ENCODE measurements at regions not wholly inside any gene's neighbourhood (a gene's known extent, or its start where the extent isn't known, plus 50 kb on each side); places are given as distances from the start of the nearest gene placed in this dataset.
"Not testable (repeated sequence)": the region's sequence is repeated elsewhere in the genome, so short reads cannot be mapped to it uniquely, and the experiment has no call there.

- Histone ChIP-seq H3K9ac (ENCODE audit: low read depth, low read length) (no peak overlapping the region), H3K36me3 (ENCODE audit: insufficient read depth, low read length) (no peaks in the 10 kb centered on the region), H3K4me1 (ENCODE audit: insufficient read depth, low read length) (peaks cover 11% of the 10 kb centered on the region), H3K27me3 (ENCODE audit: insufficient read depth, low read length) (no peaks in the 10 kb centered on the region), H3K27ac (ENCODE audit: low read depth, low read length) (no peak overlapping the region), H3K9me3 (ENCODE audit: insufficient read depth, low read depth, low read length) (no peaks in the 10 kb centered on the region), H3K4me3 (ENCODE audit: low read length) (no peak overlapping the region)
- 3% methylated on average over 1 of the region's 1 CpG for WGBS
Observed at GRCh38 chr7:35975851-35976454, 175.1 kb downstream of the SEPTIN7 start.

DNA sequence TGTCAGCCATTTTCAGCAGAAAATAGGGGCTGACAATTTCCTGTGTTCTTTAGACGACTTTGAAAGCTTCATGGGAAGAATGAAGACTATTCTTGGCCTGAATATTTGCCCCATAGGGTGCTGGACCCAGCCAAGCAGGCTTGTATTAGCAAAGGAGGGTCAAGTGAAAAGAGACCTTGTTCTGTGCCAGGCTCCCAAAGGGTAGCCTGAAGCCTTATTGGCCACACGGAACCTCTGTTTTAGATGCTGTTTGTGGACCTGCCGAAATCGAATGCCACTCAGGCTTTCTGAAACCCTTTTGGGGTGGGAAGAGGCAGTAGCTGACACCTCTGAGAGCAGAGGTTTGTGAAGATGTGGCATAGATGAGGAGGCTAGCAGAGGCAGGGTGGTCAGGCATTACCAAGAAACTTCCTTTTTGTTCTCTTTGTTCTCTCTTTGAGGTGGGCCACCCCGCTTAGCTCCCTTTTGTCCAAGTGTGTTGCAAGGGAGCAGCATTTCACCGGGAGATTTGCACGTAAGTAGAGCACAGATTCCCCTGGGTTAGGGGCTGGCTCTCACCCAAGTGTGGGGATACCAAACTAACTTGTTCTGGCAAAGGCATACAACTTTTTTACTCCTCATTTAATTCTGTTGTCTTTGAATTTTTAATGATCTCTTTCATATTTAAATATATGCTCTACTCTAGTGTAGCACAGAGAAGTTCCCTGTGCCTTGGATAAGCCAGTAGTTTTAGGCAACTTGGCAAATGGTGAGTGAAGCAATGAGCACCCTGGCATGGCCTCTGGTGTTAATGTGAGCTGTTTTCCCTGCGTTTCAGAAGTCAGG lies 174.0 kb upstream of the EEPD1 start:
- H3K4me3 ChIP-seq (ENCODE audit: low read length); H3K27ac ChIP-seq (ENCODE audit: low read depth, low read length); H3K36me3 ChIP-seq (ENCODE audit: insufficient read depth, low read length); H3K9ac ChIP-seq (ENCODE audit: low read depth, low read length); H3K27me3 ChIP-seq (ENCODE audit: insufficient read depth, low read length); H3K9me3 ChIP-seq (ENCODE audit: insufficient read depth, low read depth, low read length): not testable (repeated sequence)
- peaks cover 11% of the 10 kb centered on the region for H3K4me1 ChIP-seq (ENCODE audit: insufficient read depth, low read length)
- WGBS: 63% methylated on average over 8 of the region's 8 CpGs

GRCh38 chr7:35982600-35982999 lies 170.5 kb upstream of the EEPD1 start:
- Histone ChIP-seq H3K9me3 (ENCODE audit: insufficient read depth, low read depth, low read length) (no peaks in the 10 kb centered on the region), H3K4me1 (ENCODE audit: insufficient read depth, low read length) (peaks cover 11% of the 10 kb centered on the region), H3K27me3 (ENCODE audit: insufficient read depth, low read length) (no peaks in the 10 kb centered on the region), H3K9ac (ENCODE audit: low read depth, low read length) (no peak overlapping the region), H3K4me3 (ENCODE audit: low read length) (no peak overlapping the region), H3K27ac (ENCODE audit: low read depth, low read length) (no peak overlapping the region), H3K36me3 (ENCODE audit: insufficient read depth, low read length) (no peaks in the 10 kb centered on the region)
- WGBS: 94% methylated on average over 27 of the region's 27 CpGs

DNA sequence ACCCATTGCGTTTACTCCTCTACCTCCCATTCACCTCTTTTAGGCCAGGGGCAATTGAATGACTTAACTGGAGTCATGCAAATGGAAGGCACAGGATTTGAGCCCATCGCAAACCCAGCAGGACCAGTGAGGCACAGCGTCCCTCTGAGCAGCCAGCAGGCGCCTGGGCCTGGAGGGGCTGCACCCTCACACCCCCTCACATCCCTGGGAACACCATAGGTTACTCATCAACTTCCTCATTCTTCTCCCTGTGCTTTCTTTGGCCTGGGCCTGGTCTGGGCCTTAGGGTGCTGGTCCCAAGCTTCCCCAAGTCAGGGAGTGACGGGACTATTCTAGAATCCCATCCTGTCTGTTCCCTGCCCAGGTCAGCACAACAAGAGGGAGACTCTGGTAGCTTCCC lies 169.4 kb upstream of the EEPD1 start:
- no peaks in the 10 kb centered on the region for H3K9me3 ChIP-seq (ENCODE audit: insufficient read depth, low read depth, low read length)
- WGBS: 84% methylated on average over 5 of the region's 5 CpGs
- H3K27ac ChIP-seq (ENCODE audit: low read depth, low read length): no peak overlapping the region
- no peaks in the 10 kb centered on the region for H3K27me3 ChIP-seq (ENCODE audit: insufficient read depth, low read length)
- no peak overlapping the region for H3K4me3 ChIP-seq (ENCODE audit: low read length)
- H3K9ac ChIP-seq (ENCODE audit: low read depth, low read length): no peak overlapping the region
- H3K4me1 ChIP-seq (ENCODE audit: insufficient read depth, low read length): peaks cover 11% of the 10 kb centered on the region
- H3K36me3 ChIP-seq (ENCODE audit: insufficient read depth, low read length): no peaks in the 10 kb centered on the region

- 37% methylated on average over 7 of the region's 7 CpGs for WGBS
- no peaks in the 10 kb centered on the region for H3K36me3 ChIP-seq (ENCODE audit: insufficient read depth, low read length)
- H3K4me3 ChIP-seq (ENCODE audit: low read length): no peak overlapping the region
- no peaks in the 10 kb centered on the region for H3K9me3 ChIP-seq (ENCODE audit: insufficient read depth, low read depth, low read length)
- H3K9ac ChIP-seq (ENCODE audit: low read depth, low read length): no peak overlapping the region
- no peaks in the 10 kb centered on the region for H3K4me1 ChIP-seq (ENCODE audit: insufficient read depth, low read length)
- no peaks in the 10 kb centered on the region for H3K27me3 ChIP-seq (ENCODE audit: insufficient read depth, low read length)
- no peak overlapping the region for H3K27ac ChIP-seq (ENCODE audit: low read depth, low read length)
Observed at GRCh38 chr7:35985126-35985754, 167.8 kb upstream of the EEPD1 start.

GRCh38 chr7:35987016-35987415 lies 166.0 kb upstream of the EEPD1 start:
- Histone ChIP-seq H3K4me3 (ENCODE audit: low read length) (no peak overlapping the region), H3K27ac (ENCODE audit: low read depth, low read length) (no peak overlapping the region), H3K9me3 (ENCODE audit: insufficient read depth, low read depth, low read length) (no peaks in the 10 kb centered on the region), H3K36me3 (ENCODE audit: insufficient read depth, low read length) (no peaks in the 10 kb centered on the region), H3K4me1 (ENCODE audit: insufficient read depth, low read length) (no peaks in the 10 kb centered on the region), H3K9ac (ENCODE audit: low read depth, low read length) (no peak overlapping the region), H3K27me3 (ENCODE audit: insufficient read depth, low read length) (no peaks in the 10 kb centered on the region)
- 89% methylated on average over 6 of the region's 6 CpGs for WGBS

GRCh38 chr7:35988105-35988504 lies 164.9 kb upstream of the EEPD1 start:
- Histone ChIP-seq H3K36me3 (ENCODE audit: insufficient read depth, low read length) (no peaks in the 10 kb centered on the region), H3K27me3 (ENCODE audit: insufficient read depth, low read length) (no peaks in the 10 kb centered on the region), H3K9me3 (ENCODE audit: insufficient read depth, low read depth, low read length) (no peaks in the 10 kb centered on the region), H3K9ac (ENCODE audit: low read depth, low read length) (no peak overlapping the region), H3K27ac (ENCODE audit: low read depth, low read length) (no peak overlapping the region), H3K4me3 (ENCODE audit: low read length) (no peak overlapping the region), H3K4me1 (ENCODE audit: insufficient read depth, low read length) (no peaks in the 10 kb centered on the region)
- WGBS: 98% methylated on average over 5 of the region's 5 CpGs

DNA sequence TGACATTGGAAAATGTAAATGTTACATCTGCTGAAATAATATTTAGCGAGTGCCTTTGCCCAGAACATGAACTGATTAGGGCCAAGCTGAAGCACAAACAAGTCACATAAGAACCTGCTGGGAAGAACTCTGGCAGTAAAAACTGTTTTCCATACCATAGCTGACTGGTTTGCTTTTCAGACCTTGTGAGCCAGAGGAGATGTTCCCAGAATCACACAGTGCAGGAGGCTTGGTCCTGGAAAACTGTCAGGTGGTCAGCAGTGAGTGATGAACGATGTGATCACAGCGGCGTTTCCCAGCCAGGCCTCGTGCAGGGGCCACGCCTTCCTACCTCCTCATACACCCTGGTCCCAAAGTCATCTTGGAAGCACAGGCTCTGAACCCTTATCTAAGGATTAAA lies 164.2 kb upstream of the EEPD1 start:
- no peak overlapping the region for H3K4me3 ChIP-seq (ENCODE audit: low read length)
- H3K27me3 ChIP-seq (ENCODE audit: insufficient read depth, low read length): no peaks in the 10 kb centered on the region
- no peaks in the 10 kb centered on the region for H3K9me3 ChIP-seq (ENCODE audit: insufficient read depth, low read depth, low read length)
- H3K4me1 ChIP-seq (ENCODE audit: insufficient read depth, low read length): no peaks in the 10 kb centered on the region
- 95% methylated on average over 6 of the region's 6 CpGs for WGBS
- no peak overlapping the region for H3K9ac ChIP-seq (ENCODE audit: low read depth, low read length)
- no peaks in the 10 kb centered on the region for H3K36me3 ChIP-seq (ENCODE audit: insufficient read depth, low read length)
- no peak overlapping the region for H3K27ac ChIP-seq (ENCODE audit: low read depth, low read length)

- Histone ChIP-seq H3K27me3 (ENCODE audit: insufficient read depth, low read length) (no peaks in the 10 kb centered on the region), H3K4me3 (ENCODE audit: low read length) (no peak overlapping the region), H3K36me3 (ENCODE audit: insufficient read depth, low read length) (no peaks in the 10 kb centered on the region), H3K27ac (ENCODE audit: low read depth, low read length) (no peak overlapping the region), H3K9ac (ENCODE audit: low read depth, low read length) (no peak overlapping the region), H3K4me1 (ENCODE audit: insufficient read depth, low read length) (no peaks in the 10 kb centered on the region), H3K9me3 (ENCODE audit: insufficient read depth, low read depth, low read length) (no peaks in the 10 kb centered on the region)
- 95% methylated on average over 6 of the region's 6 CpGs for WGBS
Observed at GRCh38 chr7:35991511-35992232, 161.4 kb upstream of the EEPD1 start.

DNA sequence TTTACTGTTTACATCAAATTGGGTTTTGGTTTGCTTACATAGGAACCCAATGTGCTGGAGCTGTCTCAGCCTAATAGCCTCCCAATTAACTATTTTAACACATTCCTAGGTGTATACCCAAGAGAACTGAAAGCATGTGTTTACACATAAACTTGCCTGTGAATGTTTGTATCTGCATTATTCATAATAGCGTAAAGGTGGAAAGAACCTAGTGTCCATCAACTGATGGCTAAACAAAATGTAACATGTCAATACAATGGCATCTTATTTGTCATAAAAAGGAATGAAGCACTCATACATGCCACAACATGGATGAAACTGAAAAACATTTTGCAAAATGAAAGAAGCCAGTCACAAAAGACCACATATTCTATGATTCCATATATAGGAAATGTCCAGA lies 160.6 kb upstream of the EEPD1 start:
- Histone ChIP-seq H3K4me3 (ENCODE audit: low read length) (no peak overlapping the region), H3K27ac (ENCODE audit: low read depth, low read length) (no peak overlapping the region)

GRCh38 chr7:35993113-35993512 lies 159.9 kb upstream of the EEPD1 start:
- H3K4me1 ChIP-seq (ENCODE audit: insufficient read depth, low read length): no peaks in the 10 kb centered on the region
- H3K27ac ChIP-seq (ENCODE audit: low read depth, low read length): no peak overlapping the region
- 88% methylated on average over 2 of the region's 2 CpGs for WGBS
- no peak overlapping the region for H3K9ac ChIP-seq (ENCODE audit: low read depth, low read length)
- no peak overlapping the region for H3K4me3 ChIP-seq (ENCODE audit: low read length)
- no peaks in the 10 kb centered on the region for H3K36me3 ChIP-seq (ENCODE audit: insufficient read depth, low read length)
- no peaks in the 10 kb centered on the region for H3K9me3 ChIP-seq (ENCODE audit: insufficient read depth, low read depth, low read length)
- H3K27me3 ChIP-seq (ENCODE audit: insufficient read depth, low read length): no peaks in the 10 kb centered on the region

More for the DNA sequence above, 160.6 kb upstream of the EEPD1 start:
- H3K9ac ChIP-seq (ENCODE audit: low read depth, low read length): no peak overlapping the region
- no peaks in the 10 kb centered on the region for H3K27me3 ChIP-seq (ENCODE audit: insufficient read depth, low read length)
- no peaks in the 10 kb centered on the region for H3K4me1 ChIP-seq (ENCODE audit: insufficient read depth, low read length)
- 100% methylated on average over 1 of the region's 1 CpG for WGBS
- no peaks in the 10 kb centered on the region for H3K36me3 ChIP-seq (ENCODE audit: insufficient read depth, low read length)
- H3K9me3 ChIP-seq (ENCODE audit: insufficient read depth, low read depth, low read length): no peaks in the 10 kb centered on the region

Measured in HUES64 (cell line).